ENCODE measurements at regions not wholly inside any gene's neighbourhood (a gene's known extent, or its start where the extent isn't known, plus 50 kb on each side); places are given as distances from the start of the nearest gene placed in this dataset.

- H3K9me3 ChIP-seq (ENCODE audit: insufficient read depth in 2 of 2, low read depth in 1 of 2, low read length in 1 of 2), result no peaks in the 10 kb centered on the region
- CTCF ChIA-PET (ENCODE audit: partially characterized antibody), result interaction anchor here (0.6 to 0.8 kb wide), 3 partner anchors 32 to 150 kb away, joined by 3 to 4 read pairs (median 4); no protein-coding TSS in a partner anchor
- TF ChIP-seq PHF8 (conservative IDR thresholded peaks at IDR 0.05; ENCODE audit: low read depth, low read length) (no peak), MAFK (IDR thresholded peaks at IDR 0.05; ENCODE audit: low read depth, low read length) (no peak), ATF2 (IDR thresholded peaks at IDR 0.05; ENCODE audit: low read length) (no peak), TEAD4 (IDR thresholded peaks at IDR 0.05; ENCODE audit: low read depth, low read length) (no peak), ATF3 (IDR thresholded peaks at IDR 0.05; ENCODE audit: insufficient read depth, low read depth, low read length) (no peak), SIX5 (IDR thresholded peaks at IDR 0.05; ENCODE audit: low read depth, low read length) (no peak), RAD21 (IDR thresholded peaks at IDR 0.05 in 1 of 2, conservative IDR thresholded peaks at IDR 0.05 in 1 of 2; ENCODE audit: low read depth in 2 of 2, low read length in 2 of 2) (no peak), POLR2A (IDR thresholded peaks at IDR 0.05; ENCODE audit: control extremely low read depth in 1 of 2, low read depth in 2 of 2, low read length in 2 of 2) (no peak), TAF7 (optimal IDR thresholded peaks at IDR 0.05; ENCODE audit: borderline replicate concordance, low read depth, low read length) (no peak), RBBP5 (IDR thresholded peaks at IDR 0.05; ENCODE audit: borderline replicate concordance, low read depth, low read length) (no peak)
Measured at GRCh38 chr4:26218677-26219605, 101.9 kb upstream of the RBPJ start.

More at GRCh38 chr4:26218677-26219605, 101.9 kb upstream of the RBPJ start:
- Histone ChIP-seq H3K23me2 (ENCODE audit: low read depth, low read length) (no peaks in the 10 kb centered on the region), H2AK5ac (ENCODE audit: low read depth, low read length) (no peak overlapping the region), H3K4me1 (replicated peaks in 1 of 4; ENCODE audit: control insufficient read depth in 3 of 4, insufficient read depth in 4 of 4, low read length in 3 of 4) (no peaks in the 10 kb centered on the region), H4K8ac (ENCODE audit: extremely low read depth, insufficient read depth, low read length) (no peak overlapping the region), H3K18ac (ENCODE audit: extremely low read depth, low read length) (no peak overlapping the region), H4K91ac (replicated peaks; ENCODE audit: insufficient read length, low read length) (no peak overlapping the region), H3K79me1 (ENCODE audit: low read depth, low read length) (no peaks in the 10 kb centered on the region), H2BK15ac (ENCODE audit: low read length) (no peak overlapping the region), H3K4me3 (ENCODE audit: extremely low read depth in 1 of 4, insufficient read depth in 2 of 4, low read depth in 3 of 4, low read length in 4 of 4) (no peak overlapping the region), H2BK12ac (ENCODE audit: low read depth, low read length) (no peak overlapping the region), H2BK20ac (ENCODE audit: low read length) (no peak overlapping the region), H3K9ac (replicated peaks in 1 of 4; ENCODE audit: extremely low read depth in 1 of 4, low read depth in 3 of 4, low read length in 3 of 4) (no peak overlapping the region), H4K20me1 (replicated peaks in 1 of 2; ENCODE audit: control insufficient read depth in 1 of 2, insufficient read depth in 2 of 2, low read length in 2 of 2) (no peaks in the 10 kb centered on the region), H3K79me2 (ENCODE audit: control insufficient read depth in 1 of 2, insufficient read depth in 2 of 2, low read length in 2 of 2) (no peaks in the 10 kb centered on the region), H3K27ac (ENCODE audit: low read depth, low read length) (no peak overlapping the region), H2BK120ac (replicated peaks; ENCODE audit: low read depth, low read length) (no peak overlapping the region), H3K27me3 (replicated peaks in 1 of 4; ENCODE audit: control insufficient read depth in 3 of 4, extremely low read depth in 1 of 4, insufficient read depth in 3 of 4, low read length in 3 of 4) (no peaks in the 10 kb centered on the region), H3K14ac (ENCODE audit: insufficient read length) (no peak overlapping the region), H3K56ac (replicated peaks; ENCODE audit: insufficient read length, low read depth, low read length) (no peak overlapping the region), H3K4ac (replicated peaks; ENCODE audit: insufficient read length, low read depth, low read length) (no peak overlapping the region), H2BK5ac (ENCODE audit: low read depth, low read length) (no peak overlapping the region), H4K5ac (ENCODE audit: insufficient read length, low read depth, low read length) (no peak overlapping the region), H3K23ac (ENCODE audit: insufficient read length) (no peak overlapping the region), H2AFZ (ENCODE audit: low read length) (0 out of 2 replicates have a peak overlapping the region, but pooled peaks have one; percentile 31), H3K36me3 (ENCODE audit: control insufficient read depth in 2 of 4, insufficient read depth in 4 of 4, low read length in 3 of 4) (no peaks in the 10 kb centered on the region), H3K4me2 (ENCODE audit: insufficient read depth in 1 of 2, low read depth in 2 of 2, low read length in 2 of 2) (no peak overlapping the region)
- DNase-seq (ENCODE audit: low read depth in 1 of 2, low spot score in 2 of 2), result no peak
- 88% methylated on average over 12 of the region's 12 CpGs; no CpG with 5 or more reads in 1 of the 2 experiments for WGBS, 2 experiments (ENCODE audit: extremely low coverage in 1 of 2, insufficient coverage in 1 of 2, insufficient read length in 1 of 2, insufficient replicate concordance in 2 of 2, low coverage in 1 of 2, low lambda C conversion rate in 2 of 2, missing lambda C conversion rate in 1 of 2)
- POLR2A ChIA-PET (ENCODE audit: partially characterized antibody), result no interaction called here
- no peak for FAIRE-seq

All from H1 (cell line).